ENCODE measurements at regions not wholly inside any gene's neighbourhood (a gene's known extent, or its start where the extent isn't known, plus 50 kb on each side); places are given as distances from the start of the nearest gene placed in this dataset.

DNA sequence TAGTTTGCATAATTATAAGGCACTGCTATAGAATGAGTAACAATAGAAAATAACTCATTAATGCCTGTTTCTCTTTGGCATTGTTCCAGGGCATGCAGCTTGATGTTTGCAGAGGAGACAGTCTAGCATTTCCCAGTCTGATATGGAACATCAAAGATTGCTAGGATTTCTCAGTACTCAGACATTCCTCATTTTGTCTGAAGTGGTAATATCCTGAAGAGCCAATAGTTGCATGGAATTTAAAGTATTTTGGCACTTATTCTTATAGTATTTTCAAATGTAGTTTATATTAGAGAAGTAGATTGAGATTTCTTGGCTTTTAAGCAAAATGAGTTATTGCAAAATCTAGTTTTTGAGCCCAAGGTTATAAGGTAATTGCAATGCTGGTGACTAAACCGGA lies 337.3 kb upstream of the E2F7 start:
- DNase-seq (peak in 1 of 2 donors; percentile 16), FAIRE-seq (no peak)
- Histone ChIP-seq H3K36me3 (ENCODE audit: control insufficient read depth in 3 of 3, insufficient read depth in 2 of 3, low read depth in 1 of 3, low read length in 3 of 3) (no peaks in the 10 kb centered on the region), H3K4me1 (ENCODE audit: control insufficient read depth in 3 of 3, insufficient read depth in 2 of 3, low read depth in 1 of 3, low read length in 2 of 3) (no peaks in the 10 kb centered on the region), H3K4me3 (ENCODE audit: low read depth in 1 of 3, low read length in 3 of 3) (no peak overlapping the region), H3K27ac (ENCODE audit: low read depth in 1 of 3, low read length in 2 of 3) (no peak overlapping the region), H3K9me3 (ENCODE audit: control insufficient read depth in 2 of 2, insufficient read depth in 1 of 2, low read depth in 1 of 2, low read length in 1 of 2) (no peaks in the 10 kb centered on the region), H3K27me3 (ENCODE audit: control insufficient read depth in 3 of 3, insufficient read depth in 3 of 3, low read length in 3 of 3) (no peaks in the 10 kb centered on the region)
- WGBS, 3 donors = 36 to 43% (median 38%) methylated on average over 1 of the region's 1 CpG

DNA sequence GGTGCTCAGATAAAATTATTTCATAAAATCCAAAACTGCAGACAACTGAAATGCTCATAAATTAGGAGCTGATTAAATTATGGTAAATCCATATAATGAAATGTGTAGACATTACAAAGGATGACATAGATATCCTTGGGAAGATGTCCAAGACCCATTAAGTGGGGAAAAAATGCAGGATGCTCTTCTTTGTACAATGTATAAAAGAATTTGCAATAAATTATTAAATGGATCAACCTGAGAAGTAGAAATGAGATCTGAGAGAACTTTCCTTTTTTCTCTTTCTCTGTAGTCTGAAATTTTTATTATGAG lies 336.4 kb upstream of the E2F7 start:
- H3K27me3 ChIP-seq (ENCODE audit: control insufficient read depth in 3 of 3, insufficient read depth in 3 of 3, low read length in 3 of 3) = no peaks in the 10 kb centered on the region
- no peaks in the 10 kb centered on the region for H3K36me3 ChIP-seq (ENCODE audit: control insufficient read depth in 3 of 3, insufficient read depth in 2 of 3, low read depth in 1 of 3, low read length in 3 of 3)
- H3K4me3 ChIP-seq (ENCODE audit: low read depth in 1 of 3, low read length in 3 of 3) = no peak overlapping the region
- no peak for FAIRE-seq
- no peak overlapping the region for H3K27ac ChIP-seq (ENCODE audit: low read depth in 1 of 3, low read length in 2 of 3)
- H3K4me1 ChIP-seq (ENCODE audit: control insufficient read depth in 3 of 3, insufficient read depth in 2 of 3, low read depth in 1 of 3, low read length in 2 of 3) = no peaks in the 10 kb centered on the region
- no peak for DNase-seq
- no peaks in the 10 kb centered on the region for H3K9me3 ChIP-seq (ENCODE audit: control insufficient read depth in 2 of 2, insufficient read depth in 1 of 2, low read depth in 1 of 2, low read length in 1 of 2)

DNA sequence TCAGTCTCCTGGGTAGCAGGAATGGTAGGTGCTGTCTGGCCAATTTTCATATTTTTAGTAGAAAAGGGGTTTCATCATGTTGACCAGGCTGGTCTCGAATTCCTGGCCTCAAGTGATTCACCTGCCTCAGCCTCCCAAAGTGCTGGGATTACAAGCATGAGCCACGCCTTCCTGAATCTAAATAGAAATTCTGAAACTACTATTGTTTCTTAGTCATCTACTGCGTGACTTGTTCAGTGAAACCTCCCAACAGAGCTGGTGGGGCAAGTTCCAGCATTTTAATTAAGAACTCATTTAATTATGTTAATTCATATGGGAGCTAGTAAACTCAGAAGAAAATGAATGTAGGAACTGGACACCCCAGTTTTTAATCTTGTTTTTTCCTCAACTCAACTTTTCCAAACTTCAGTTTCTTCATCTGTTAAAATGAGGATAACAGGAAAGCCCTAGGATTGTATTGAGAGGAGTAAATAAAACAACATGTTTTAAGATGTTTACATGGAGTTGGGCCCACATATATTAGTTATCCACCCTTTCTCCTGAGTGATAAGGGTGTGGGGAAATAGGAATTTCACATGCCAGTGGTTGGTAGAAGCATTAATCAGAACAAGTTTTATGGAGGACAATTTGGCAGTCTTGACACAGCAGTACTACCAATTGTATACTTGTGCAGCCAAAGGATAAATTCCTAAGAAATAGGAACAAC lies 335.8 kb upstream of the E2F7 start:
- no peaks in the 10 kb centered on the region for H3K27me3 ChIP-seq (ENCODE audit: control insufficient read depth in 3 of 3, insufficient read depth in 3 of 3, low read length in 3 of 3)
- 63 to 83% (median 69%) methylated on average over 3 of the region's 3 CpGs for WGBS, 3 donors
- DNase-seq = no peak

GRCh38 chr12:77392467-77393088 lies 327.2 kb upstream of the E2F7 start:
- Histone ChIP-seq H3K4me3 (ENCODE audit: low read depth in 1 of 3, low read length in 3 of 3) (no peak overlapping the region), H3K36me3 (ENCODE audit: control insufficient read depth in 3 of 3, insufficient read depth in 2 of 3, low read depth in 1 of 3, low read length in 3 of 3) (no peaks in the 10 kb centered on the region), H3K4me1 (ENCODE audit: control insufficient read depth in 3 of 3, insufficient read depth in 2 of 3, low read depth in 1 of 3, low read length in 2 of 3) (no peaks in the 10 kb centered on the region), H3K9me3 (ENCODE audit: control insufficient read depth in 2 of 2, insufficient read depth in 1 of 2, low read depth in 1 of 2, low read length in 1 of 2) (no peaks in the 10 kb centered on the region), H3K27me3 (ENCODE audit: control insufficient read depth in 3 of 3, insufficient read depth in 3 of 3, low read length in 3 of 3) (no peaks in the 10 kb centered on the region), H3K27ac (ENCODE audit: low read depth in 1 of 3, low read length in 2 of 3) (no peak overlapping the region)
- 88 to 94% (median 91%) methylated on average over 10 of the region's 10 CpGs for WGBS, 3 donors
- FAIRE-seq (no peak), DNase-seq (no peak)

More for the DNA sequence above, 335.8 kb upstream of the E2F7 start:
- H3K4me3 ChIP-seq (ENCODE audit: low read depth in 1 of 3, low read length in 3 of 3) = no peak overlapping the region
- FAIRE-seq = no peak
- H3K9me3 ChIP-seq (ENCODE audit: control insufficient read depth in 2 of 2, insufficient read depth in 1 of 2, low read depth in 1 of 2, low read length in 1 of 2) = no peaks in the 10 kb centered on the region
- no peak overlapping the region for H3K27ac ChIP-seq (ENCODE audit: low read depth in 1 of 3, low read length in 2 of 3)
- H3K36me3 ChIP-seq (ENCODE audit: control insufficient read depth in 3 of 3, insufficient read depth in 2 of 3, low read depth in 1 of 3, low read length in 3 of 3) = no peaks in the 10 kb centered on the region
- no peaks in the 10 kb centered on the region for H3K4me1 ChIP-seq (ENCODE audit: control insufficient read depth in 3 of 3, insufficient read depth in 2 of 3, low read depth in 1 of 3, low read length in 2 of 3)

DNA sequence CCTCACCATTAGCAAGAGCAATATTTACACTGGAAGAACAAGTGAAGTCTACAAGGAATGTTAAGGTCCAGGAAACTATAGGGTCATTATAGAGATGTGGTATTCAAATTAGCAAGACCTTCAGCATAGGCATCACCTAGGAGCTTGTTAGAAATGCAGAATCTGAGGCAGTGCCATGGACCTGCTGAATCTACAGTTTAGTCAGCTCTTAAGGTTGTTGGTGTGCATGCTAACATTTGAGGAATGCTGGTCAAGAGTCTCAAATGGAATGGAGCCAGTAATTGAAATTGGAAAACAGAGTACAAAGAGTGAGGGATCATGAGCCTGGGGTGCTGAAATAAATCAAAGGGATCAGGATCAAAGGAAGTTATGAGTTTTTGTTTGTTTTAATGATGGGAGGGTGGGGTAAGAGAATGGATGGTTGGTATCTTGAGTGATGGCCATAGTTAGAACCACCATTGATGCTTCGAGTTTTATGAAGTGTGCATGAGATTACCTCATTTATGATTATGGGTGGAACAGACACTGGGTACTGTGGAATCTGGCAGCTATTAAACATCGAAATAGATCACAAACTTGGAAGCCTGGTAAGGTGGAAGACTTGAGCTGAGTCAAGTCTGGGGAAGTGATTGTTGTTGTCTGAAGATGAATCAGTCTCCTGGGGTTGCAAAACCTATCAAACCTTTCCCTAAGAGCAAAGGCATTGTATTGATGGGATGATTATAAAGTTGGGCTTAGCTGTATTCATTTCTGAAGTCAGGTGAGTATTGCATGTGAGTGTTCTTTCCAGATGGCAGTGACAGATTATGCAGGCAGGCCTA lies 323.3 kb upstream of the E2F7 start:
- WGBS, 3 donors = 49 to 75% (median 50%) methylated on average over 2 of the region's 2 CpGs
- H3K27ac ChIP-seq (ENCODE audit: low read depth in 1 of 3, low read length in 2 of 3) = no peak overlapping the region
- H3K4me3 ChIP-seq (ENCODE audit: low read depth in 1 of 3, low read length in 3 of 3) = no peak overlapping the region
- DNase-seq (no peak), FAIRE-seq (no peak)
- no peaks in the 10 kb centered on the region for H3K9me3 ChIP-seq (ENCODE audit: control insufficient read depth in 2 of 2, insufficient read depth in 1 of 2, low read depth in 1 of 2, low read length in 1 of 2)
- no peaks in the 10 kb centered on the region for H3K4me1 ChIP-seq (ENCODE audit: control insufficient read depth in 3 of 3, insufficient read depth in 2 of 3, low read depth in 1 of 3, low read length in 2 of 3)
- no peaks in the 10 kb centered on the region for H3K36me3 ChIP-seq (ENCODE audit: control insufficient read depth in 3 of 3, insufficient read depth in 2 of 3, low read depth in 1 of 3, low read length in 3 of 3)
- no peaks in the 10 kb centered on the region for H3K27me3 ChIP-seq (ENCODE audit: control insufficient read depth in 3 of 3, insufficient read depth in 3 of 3, low read length in 3 of 3)

DNA sequence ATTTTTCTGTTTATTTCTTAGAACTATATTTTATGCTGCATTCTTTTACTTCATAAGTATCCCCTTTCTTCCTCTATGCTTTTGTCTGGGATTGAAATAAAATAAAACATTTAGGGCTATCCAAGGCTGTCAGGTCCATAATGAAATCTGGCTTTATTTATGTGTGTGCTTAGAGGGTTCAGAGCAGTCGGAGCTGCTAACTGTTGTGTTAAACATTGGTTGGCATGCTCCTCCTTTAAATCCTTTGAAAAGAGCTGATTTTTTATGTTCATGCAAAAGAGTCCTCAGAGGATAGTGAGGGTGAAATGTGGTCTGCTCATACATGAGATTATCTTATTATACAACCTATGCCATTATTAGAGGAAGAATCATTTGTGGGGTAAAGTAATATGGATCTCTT lies 322.3 kb upstream of the E2F7 start:
- Histone ChIP-seq H3K9me3 (ENCODE audit: control insufficient read depth in 2 of 2, insufficient read depth in 1 of 2, low read depth in 1 of 2, low read length in 1 of 2) (no peaks in the 10 kb centered on the region), H3K4me1 (ENCODE audit: control insufficient read depth in 3 of 3, insufficient read depth in 2 of 3, low read depth in 1 of 3, low read length in 2 of 3) (no peaks in the 10 kb centered on the region), H3K27me3 (ENCODE audit: control insufficient read depth in 3 of 3, insufficient read depth in 3 of 3, low read length in 3 of 3) (no peaks in the 10 kb centered on the region), H3K27ac (ENCODE audit: low read depth in 1 of 3, low read length in 2 of 3) (no peak overlapping the region), H3K36me3 (ENCODE audit: control insufficient read depth in 3 of 3, insufficient read depth in 2 of 3, low read depth in 1 of 3, low read length in 3 of 3) (no peaks in the 10 kb centered on the region), H3K4me3 (ENCODE audit: low read depth in 1 of 3, low read length in 3 of 3) (no peak overlapping the region)
- WGBS, 3 donors = 68 to 82% (median 73%) methylated on average over 1 of the region's 1 CpG
- FAIRE-seq (no peak), DNase-seq (no peak)

DNA sequence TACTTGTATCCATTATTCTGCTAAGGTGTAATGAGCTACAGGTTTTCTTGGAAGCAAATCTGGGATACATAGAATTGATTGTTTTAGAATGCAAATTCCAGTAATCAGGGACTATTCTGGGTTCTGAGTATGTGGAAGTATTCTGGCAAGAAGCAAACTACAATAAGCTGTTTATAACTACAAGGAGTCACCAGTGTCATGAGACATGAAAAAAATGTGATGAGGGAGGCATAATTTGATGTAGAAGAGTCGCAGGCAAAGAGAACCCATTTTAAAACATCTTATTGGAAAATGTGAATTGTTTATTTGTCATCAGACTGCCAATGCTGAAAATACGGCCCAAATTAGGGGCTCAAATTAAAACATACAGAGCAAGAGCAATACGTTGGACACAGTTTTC lies 321.8 kb upstream of the E2F7 start:
- no peak overlapping the region for H3K27ac ChIP-seq (ENCODE audit: low read depth in 1 of 3, low read length in 2 of 3)
- no peak overlapping the region for H3K4me3 ChIP-seq (ENCODE audit: low read depth in 1 of 3, low read length in 3 of 3)
- 44 to 77% (median 54%) methylated on average over 3 of the region's 3 CpGs for WGBS, 3 donors
- FAIRE-seq (no peak), DNase-seq (no peak)
- no peaks in the 10 kb centered on the region for H3K27me3 ChIP-seq (ENCODE audit: control insufficient read depth in 3 of 3, insufficient read depth in 3 of 3, low read length in 3 of 3)
- no peaks in the 10 kb centered on the region for H3K9me3 ChIP-seq (ENCODE audit: control insufficient read depth in 2 of 2, insufficient read depth in 1 of 2, low read depth in 1 of 2, low read length in 1 of 2)
- no peaks in the 10 kb centered on the region for H3K36me3 ChIP-seq (ENCODE audit: control insufficient read depth in 3 of 3, insufficient read depth in 2 of 3, low read depth in 1 of 3, low read length in 3 of 3)
- H3K4me1 ChIP-seq (ENCODE audit: control insufficient read depth in 3 of 3, insufficient read depth in 2 of 3, low read depth in 1 of 3, low read length in 2 of 3) = no peaks in the 10 kb centered on the region

- Histone ChIP-seq H3K27ac (ENCODE audit: low read depth in 1 of 3, low read length in 2 of 3) (no peak overlapping the region), H3K9me3 (ENCODE audit: control insufficient read depth in 2 of 2, insufficient read depth in 1 of 2, low read depth in 1 of 2, low read length in 1 of 2) (no peaks in the 10 kb centered on the region), H3K4me1 (ENCODE audit: control insufficient read depth in 3 of 3, insufficient read depth in 2 of 3, low read depth in 1 of 3, low read length in 2 of 3) (no peaks in the 10 kb centered on the region), H3K27me3 (ENCODE audit: control insufficient read depth in 3 of 3, insufficient read depth in 3 of 3, low read length in 3 of 3) (no peaks in the 10 kb centered on the region), H3K36me3 (ENCODE audit: control insufficient read depth in 3 of 3, insufficient read depth in 2 of 3, low read depth in 1 of 3, low read length in 3 of 3) (no peaks in the 10 kb centered on the region), H3K4me3 (ENCODE audit: low read depth in 1 of 3, low read length in 3 of 3) (no peak overlapping the region)
- FAIRE-seq = no peak
- WGBS, 3 donors = 86 to 92% (median 90%) methylated on average over 3 of the region's 3 CpGs
- DNase-seq = no peak
These were observed 319.6 kb upstream of the E2F7 start for GRCh38 chr12:77384941-77385340.
